HG03378 (cell line): ENCODE measurements at regions not wholly inside any gene's neighbourhood (a gene's known extent, or its start where the extent isn't known, plus 50 kb on each side); places are given as distances from the start of the nearest gene placed in this dataset.
A peak's percentile ranks its signal among the peaks of the same experiment; 100 is the strongest.

Experiments used
- ATAC-seq: cut with Tn5 transposase; IDR thresholded peaks from one replicate; pipeline ENCODE4 v1.9.1; 2021; ENCODE audit warnings: mild to moderate bottlenecking, moderate library complexity; ENCODE audit not compliant: unreplicated experiment

DNA sequence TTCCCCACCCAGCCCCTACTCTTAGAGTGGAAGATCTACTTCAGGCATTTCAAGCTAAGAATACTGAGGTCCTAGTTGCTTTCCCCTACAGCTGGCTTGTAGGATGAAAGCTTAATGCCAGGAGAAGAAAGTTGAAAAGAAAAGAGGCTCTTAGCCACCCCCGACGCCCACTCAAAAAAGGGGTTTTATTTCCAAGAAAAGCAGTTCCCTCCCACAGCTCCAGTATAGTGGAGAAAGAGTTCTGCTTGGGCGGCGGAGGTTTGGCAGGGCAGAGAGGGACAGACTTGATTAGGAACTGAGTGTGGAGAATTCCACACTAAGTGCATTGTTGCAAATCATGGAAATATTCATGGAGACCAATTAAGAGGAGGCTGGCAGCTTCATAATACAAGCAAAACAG is 470.9 kb downstream of the ETS1 start:
- no peak for ATAC-seq

DNA sequence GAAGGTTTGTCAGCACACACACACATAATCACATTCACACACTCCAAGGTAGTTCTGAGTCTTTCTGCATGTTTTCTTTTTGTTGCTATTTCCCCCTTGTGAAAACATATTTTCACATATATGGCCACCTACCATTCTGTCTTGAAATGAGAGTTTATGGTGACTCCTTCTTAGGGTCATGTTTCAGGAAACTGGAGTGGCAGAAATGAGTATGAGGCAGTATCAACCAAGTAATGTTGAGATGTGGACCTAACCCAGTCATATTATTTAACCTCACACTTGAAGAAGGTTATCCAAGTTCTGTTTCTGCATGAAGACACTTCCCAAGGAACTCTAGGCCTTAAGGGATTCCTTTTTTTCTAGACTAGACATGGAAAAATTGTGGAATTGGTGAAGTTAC is 481.4 kb downstream of the ETS1 start:
- ATAC-seq = no peak

DNA sequence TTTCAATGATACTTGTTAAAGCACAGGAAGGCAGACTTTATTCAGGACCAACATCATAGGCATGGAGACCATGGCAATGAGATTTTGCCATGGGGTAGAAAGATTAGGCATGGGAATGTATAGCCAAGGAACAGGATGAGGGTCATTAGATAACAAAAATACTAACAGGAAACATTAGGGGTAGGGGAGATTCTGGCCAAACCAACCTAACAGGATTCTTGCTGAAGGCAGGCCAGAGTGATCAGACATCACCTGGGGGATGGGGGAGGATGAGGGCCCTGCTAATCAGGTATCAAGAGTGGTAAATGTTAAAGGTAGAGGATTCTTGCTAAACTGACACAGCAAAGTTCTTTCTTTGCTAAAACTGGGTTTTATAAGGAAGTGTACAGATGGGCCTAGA is 481.8 kb downstream of the ETS1 start:
- ATAC-seq = no peak

DNA sequence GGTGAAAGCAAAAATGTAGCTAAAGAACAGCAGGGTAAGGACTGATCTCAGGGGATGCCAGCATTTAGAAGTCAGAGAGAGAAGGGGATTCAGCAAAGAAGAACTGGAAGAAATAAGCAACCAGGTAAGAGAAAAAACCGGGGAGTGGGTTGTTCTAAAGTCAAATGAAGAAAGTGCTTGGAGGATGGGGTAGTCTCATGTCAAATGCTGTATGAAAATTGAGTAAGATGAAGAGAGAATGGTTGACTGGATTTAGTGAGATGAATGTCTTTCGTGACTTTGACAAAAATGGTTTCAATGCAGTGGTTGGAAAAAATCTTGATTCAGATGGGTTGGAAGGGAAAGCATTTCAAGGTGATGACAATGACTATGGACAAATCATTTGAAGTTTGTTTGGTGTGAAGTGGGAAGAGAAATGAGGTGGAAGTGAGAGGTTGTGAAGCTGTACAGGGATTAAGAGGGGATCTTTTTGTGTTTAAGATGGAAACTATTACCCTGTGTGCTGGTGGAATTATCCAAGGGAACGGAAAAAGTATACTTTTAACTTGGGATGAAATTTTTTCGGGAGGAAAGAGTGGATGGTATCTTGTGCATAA is 484.0 kb downstream of the ETS1 start:
- no peak for ATAC-seq

DNA sequence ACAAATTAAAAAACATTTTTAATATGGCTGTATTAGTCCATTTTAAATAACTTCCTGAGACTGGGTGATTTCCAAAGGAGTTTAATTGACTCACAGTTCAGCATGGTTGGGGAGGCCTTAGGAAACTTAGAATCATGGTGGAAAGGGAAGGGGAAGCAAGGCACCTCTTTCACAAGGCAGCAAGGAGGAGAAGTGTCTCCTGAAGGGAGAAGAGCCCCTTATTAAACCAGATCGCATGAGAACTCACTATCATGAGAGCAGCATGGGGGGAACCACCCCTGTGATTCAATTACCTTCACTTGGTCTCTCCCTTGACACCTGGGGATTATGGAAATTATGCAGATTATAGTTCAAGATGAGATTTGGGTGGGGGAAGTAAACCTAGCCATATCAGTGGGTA is 488.6 kb downstream of the ETS1 start:
- ATAC-seq = no peak

DNA sequence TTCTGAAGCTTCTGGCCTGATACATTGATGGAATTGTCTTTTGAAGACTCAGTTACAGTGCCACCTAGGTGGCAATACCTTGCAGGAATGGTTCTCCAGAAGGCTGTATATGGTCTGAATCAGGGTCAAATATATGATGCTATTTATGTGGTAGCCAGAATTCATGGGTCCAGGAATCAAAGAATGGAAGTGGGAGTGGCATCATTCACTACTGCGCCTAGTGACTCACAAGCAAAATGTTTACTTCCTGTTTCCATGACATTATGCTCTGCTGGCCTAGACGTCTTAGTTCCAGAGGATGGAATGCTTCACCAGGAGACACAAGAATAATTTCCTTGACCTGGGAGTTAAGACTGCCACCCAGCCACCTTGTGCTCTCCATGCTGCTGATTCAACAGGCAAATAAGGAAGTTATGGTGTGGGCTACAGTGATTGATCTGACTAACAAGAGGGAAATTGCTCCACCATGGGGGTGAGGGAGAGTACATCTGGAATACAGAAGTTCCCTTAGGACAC is 491.8 kb downstream of the ETS1 start:
- ATAC-seq = no peak

DNA sequence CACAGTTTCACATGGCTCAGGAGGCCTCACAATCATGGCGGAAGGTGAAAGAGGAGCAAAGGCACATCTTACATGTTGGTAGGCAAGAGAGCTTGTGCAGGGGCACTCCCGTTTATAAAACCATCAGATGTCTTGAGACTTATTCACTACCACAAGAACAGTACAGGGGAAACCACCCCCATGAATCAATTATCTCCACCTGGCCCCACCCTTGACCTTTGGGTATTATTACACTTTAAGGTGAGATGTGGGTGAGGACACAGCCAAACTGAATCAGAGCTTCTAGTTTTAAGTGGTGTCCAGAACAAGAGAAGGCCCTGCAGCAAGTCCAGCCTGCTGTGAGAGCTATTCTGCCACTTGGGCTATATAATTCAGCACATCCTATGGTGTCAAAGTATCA is 493.7 kb downstream of the ETS1 start:
- no peak for ATAC-seq

DNA sequence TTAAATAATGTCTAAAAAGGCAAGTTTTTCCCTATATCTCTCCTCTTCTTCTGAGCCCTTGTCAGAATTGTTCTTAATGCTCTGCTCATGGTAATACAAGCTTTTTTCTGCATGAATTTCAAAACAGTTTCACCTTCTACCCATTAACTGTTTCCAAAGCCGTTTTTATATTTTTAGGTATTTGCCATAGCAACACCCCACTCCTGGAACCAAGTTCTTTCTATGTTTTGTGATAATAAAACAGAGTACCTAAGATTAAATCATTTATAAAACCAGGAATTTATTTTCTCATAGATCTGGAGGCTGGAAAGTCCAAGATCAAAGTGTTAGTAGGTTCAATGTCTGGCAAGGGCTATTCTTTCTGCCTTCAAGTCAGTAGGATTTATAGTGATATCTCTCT is 497.4 kb downstream of the ETS1 start:
- ATAC-seq = no peak

DNA sequence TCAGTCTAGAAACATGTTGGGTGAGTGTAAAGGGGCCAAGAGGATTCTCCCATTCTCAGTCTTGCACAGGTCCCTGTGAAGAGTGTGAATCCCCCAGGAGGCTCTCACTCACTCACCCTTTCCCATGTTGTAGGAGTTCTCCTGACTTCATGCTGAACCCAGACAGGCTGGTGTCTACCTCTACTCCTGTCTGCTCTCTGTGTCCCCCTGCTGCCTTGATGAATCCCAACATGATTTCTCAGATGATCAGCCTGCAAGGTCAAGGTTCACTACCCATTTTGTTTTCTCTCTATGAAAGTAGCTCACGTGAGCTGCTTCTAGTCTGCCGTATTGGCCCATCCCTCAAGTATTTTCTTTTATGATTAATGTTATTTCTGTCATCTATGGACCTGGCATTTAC is 500.6 kb downstream of the ETS1 start:
- ATAC-seq = no peak

DNA sequence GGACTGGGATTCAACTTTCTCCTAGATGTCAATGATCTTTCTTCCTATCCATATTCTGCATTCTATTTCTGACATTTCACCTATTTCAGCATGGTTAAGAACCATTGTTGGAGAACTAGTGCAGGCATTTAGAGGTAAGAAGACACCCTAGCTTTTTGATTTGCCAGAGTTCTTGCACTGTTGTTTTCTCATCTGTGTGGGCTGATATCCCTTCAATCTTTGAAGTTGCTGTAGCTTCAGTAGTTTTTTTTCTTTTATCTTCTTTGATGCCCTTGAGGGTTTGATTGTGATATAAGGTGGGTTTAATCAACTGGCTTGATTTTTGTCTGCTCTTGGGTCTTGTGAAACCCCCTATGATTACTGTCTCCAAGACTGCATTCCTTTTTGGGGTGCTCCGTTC is 502.1 kb downstream of the ETS1 start:
- no peak for ATAC-seq

DNA sequence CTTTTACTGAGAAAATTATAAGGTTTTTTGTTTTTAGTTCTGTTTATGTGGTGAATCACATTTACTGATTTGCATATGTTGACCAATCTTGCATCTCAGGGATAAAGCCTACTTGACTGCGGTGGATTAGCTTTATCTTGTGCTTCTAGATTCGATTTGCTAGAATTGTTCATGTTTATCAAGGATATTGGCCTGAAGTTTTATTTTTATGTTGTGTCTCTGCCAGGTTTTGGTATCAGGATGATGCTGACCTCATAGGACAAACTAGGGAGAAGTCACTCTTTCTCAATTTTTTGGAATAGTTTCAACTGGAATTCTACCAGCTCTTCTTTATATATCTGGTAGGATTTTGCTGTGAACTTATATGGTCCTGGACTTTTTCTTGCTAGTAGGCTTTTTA is 504.8 kb downstream of the ETS1 start:
- no peak for ATAC-seq

DNA sequence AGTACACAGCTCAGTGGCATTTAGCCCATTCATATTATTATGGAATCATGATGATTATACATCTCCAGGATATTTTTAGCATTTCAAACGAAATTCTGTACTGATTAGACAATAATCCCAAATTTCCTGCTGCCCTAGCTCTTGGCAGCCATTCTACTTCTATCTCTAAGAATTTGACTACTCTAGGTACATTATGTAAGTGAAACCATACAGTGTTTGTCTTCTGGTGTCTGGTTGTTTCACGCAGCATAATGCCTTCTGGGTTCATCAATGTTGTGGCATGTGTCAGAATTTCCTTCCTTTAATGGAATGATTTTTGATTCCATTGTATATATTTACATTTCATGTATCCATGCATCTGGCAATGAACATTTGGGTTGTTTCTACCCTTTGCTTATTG is 517.7 kb downstream of the ETS1 start:
- no peak for ATAC-seq

DNA sequence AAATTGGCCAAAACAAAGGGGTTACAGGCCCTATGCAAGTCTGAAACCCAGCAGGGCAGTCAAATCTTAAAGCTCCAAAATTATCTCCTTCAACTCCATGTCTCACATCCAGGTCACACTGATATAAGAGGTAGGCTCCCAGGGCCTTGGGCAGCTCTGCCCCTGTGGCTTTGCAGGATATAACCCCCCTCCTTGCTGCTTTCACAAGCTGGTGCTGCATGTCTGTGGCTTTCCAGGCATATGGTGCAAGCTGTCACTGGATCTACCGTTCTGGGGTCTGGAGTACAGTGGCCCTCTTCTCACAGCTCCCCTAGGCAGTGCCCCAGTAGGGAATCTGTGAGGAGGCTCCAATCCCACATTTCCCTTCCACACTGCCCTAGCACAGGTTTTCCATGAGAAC is 519.6 kb downstream of the ETS1 start:
- no peak for ATAC-seq

DNA sequence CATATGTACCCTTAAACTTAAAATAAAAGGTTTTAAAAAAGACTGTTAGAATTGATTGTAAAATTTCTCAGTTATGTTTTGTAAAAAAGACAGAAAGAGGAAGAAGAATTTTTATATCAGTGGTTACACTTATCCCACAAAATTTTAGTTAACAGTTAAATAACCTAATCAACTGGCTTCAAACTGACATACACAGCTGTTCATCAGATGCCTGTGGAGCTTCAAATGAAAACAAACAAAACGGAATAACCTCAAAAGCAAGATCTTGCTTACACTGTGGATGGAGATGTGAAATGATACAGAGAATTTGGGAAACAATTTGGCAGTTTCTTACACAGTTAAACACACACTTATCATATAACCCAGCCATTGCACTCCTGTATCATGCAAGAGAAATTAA is 521.0 kb downstream of the ETS1 start:
- no peak for ATAC-seq

DNA sequence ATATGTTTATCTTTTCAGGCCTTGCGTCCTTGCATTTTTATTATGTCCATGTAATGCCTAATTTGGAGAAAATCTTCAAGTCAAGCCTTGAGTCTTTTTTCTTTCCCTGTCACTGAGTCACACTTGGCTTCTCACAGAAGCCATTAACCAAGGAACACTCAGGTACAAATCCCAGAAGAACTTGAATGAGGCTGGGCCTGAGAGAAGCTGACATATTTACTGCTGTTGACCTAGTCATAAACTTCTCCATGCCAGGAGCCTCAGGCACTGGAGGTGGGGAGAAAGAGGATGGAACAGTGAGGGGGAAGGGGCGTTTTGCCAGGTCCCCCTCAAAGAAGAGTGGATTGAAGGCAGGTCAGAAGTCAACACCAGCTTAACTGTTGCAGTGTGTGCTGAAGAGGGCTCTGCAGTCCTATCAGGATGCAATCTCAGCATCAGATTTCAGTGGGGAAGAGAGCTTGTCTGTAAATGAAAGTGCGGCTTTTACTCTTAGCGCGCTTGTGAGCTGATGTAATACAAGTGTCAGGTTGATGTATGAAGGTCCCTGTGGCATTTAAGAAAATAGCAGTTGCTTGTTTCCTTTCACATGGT is 526.0 kb downstream of the ETS1 start:
- ATAC-seq = no peak

DNA sequence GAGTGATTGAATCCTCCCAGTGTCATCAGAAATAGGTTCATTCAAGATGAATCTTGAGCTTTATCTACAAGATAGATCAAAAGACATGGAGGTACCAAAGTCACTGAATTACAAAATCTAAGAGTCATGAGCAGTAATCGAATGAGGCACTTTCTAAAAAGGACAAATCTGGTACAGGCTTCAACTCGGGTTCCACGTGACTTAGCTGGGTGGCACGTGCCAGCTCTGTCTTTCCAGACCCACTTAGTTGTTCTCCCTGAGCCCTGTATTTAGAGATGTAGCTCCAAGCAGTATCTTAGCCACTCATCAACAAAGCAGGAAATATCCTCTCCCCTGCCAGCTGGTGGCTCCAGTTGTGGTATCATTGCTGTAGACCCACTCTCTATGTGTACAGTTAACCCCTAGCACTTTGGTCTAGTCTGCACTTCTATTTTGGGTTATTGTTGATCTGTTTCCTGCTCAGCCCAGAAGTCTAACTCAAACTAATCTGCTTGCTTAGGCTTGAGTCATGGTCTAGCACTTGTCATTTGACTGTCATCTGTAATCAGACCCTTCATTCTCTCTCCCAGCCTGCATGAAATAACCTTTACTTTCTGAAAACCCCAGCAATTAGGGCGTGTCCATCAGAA is 528.7 kb downstream of the ETS1 start:
- no peak for ATAC-seq

DNA sequence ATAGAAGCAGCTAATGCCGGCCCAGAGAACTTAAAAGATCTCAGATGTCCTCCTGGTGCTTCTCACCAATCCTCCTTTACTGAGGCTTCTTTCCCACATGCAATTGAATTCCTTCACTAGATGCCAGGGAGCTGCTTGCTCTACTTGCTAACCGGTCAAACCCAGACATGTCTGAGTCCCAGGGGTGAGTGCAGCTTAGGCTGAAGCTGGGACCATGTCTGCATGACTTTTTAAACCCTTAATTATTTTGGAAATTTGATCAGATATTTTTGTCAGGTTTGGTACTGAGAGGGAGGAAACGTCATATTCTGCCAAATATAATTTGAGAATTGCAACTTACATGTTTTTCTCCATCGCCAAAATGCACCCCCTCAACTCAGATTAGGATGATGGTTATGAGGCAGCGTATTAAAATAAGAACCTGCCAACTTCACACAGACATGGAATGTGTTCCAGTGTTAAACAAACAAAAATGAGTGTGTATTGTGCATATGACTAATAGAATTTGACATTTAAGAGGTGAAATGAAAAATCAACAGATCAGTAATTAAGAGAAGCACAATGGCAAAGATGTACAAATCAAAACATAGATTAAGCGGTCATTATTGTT is 529.5 kb downstream of the ETS1 start:
- ATAC-seq = no peak

DNA sequence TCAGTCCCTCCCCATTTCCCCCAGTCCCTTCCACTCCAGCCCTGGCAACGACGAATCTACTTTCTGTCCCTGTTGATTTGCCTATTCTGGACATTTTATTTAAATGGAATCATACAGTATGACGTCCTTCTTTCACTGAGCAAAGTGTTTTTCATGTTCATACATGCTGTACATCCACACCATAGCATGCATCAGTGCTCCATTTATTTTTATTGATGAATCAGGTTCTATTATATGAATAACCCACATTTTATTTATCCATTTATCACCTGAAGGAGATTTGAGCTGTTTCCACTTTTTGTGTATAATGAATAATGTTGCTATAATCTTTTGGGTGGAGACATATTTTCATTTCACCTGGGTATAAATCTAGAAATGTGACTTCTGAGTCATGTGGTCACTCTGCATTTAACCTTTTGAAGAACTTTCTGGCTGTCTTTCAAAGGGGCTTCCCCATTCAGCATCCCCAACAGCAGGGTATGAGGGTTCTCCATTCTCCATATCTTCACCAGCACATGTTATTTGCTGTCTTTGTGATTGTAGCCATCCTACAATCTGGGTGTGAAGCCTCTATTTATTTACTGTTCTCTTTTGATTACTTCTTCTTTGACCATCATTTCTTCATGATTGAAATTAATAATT is 531.7 kb downstream of the ETS1 start:
- no peak for ATAC-seq

DNA sequence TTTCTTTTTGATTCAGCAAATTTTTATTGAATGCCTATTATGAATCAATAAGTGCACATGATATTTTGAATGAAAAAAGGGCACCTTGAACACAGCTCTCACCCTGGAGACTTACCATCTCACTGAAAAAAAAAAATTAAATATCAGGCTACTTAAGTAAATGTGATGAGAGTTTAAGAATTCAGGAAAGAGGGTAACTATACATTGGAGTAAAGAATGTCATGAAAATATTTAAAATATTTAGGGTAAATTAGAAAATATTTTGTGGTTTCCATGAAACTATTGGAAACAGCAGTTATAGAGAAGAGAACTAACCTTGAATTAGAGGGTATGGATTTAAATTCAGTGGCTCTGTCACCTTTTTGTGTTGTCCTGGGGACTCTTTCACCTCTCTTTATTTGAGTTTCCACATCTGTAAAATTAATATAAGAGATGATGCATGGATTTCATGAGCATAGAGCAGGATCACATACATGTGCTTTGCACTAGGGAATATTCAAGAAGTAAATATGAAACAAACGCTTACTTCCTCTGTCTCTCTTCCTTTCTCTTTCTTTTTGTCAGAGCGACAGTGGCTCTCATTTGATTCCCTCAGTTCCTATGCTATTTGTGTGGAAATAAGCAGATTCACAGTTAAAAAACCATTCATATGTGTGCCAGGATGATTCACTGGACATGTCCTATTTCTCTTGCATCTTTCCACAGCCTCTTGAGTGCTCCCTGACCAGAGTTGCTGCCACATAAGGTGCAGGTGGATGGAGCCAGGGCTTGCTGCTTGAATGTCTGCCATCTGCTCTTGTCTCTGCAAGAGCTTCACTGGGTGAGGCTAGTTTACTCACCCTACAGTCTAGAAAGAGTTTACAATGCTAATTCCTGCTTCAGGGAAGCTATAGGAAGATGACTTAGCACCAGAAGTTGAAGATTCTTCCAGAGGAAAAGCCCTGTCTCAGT is 533.1 kb downstream of the ETS1 start:
- peak; percentile 69 for ATAC-seq

DNA sequence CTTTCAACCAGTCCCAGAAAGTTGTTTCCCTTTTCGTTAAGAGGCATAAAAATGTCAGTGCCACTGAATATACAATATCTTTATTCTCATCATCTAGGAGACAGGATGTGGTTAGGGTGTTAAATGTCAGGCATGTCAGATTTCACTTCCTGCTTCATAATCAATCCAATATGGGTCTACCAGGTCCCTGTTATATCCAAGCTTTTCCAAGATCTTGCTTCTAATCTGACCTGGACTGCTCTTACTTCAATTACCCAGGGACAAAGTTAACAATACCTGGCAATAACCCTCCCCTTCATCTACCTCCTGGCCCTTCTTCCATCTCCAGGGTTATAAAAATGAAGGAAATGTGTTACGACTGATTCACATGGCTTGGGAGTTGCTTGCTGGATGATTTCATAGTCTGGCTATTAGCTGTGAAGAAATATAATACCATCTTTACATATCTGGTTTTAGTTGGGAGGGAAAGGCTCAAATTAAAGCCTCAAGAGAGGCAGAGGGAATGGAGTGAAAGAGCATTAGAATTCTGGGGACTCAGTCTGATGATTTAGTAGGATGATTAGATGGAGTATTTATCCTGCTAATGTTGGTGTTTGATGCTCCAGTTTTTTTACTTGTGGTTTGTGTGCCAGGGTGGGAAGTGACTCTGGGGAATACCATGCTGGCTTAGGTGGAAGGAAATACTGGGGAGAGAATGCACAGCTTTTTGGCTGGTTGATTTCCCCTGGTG is 534.3 kb downstream of the ETS1 start:
- ATAC-seq = no peak
